ENCODE measurements at regions not wholly inside any gene's neighbourhood (a gene's known extent, or its start where the extent isn't known, plus 50 kb on each side); places are given as distances from the start of the nearest gene placed in this dataset.
A peak's percentile ranks its signal among the peaks of the same experiment; 100 is the strongest.

- FAIRE-seq: no peak
These were observed 107.5 kb downstream of the CYSLTR2 start for GRCh38 chr13:48761256-48761655.

- FAIRE-seq: peak; percentile 98
These were observed 115.5 kb downstream of the CYSLTR2 start for GRCh38 chr13:48769107-48769704.

GRCh38 chr13:48770372-48770771, 116.6 kb downstream of the CYSLTR2 start:
- no peak for FAIRE-seq

GRCh38 chr13:48772908-48773307, 119.2 kb downstream of the CYSLTR2 start:
- no peak for FAIRE-seq

GRCh38 chr13:48773531-48774275, 120.0 kb downstream of the CYSLTR2 start:
- no peak for FAIRE-seq

- no peak for FAIRE-seq
These were observed 121.6 kb downstream of the CYSLTR2 start for GRCh38 chr13:48775285-48775684.

GRCh38 chr13:48775804-48776203, 122.1 kb downstream of the CYSLTR2 start:
- no peak for FAIRE-seq

GRCh38 chr13:48776401-48776800, 122.7 kb downstream of the CYSLTR2 start:
- no peak for FAIRE-seq

GRCh38 chr13:48778610-48779009, 124.9 kb downstream of the CYSLTR2 start:
- FAIRE-seq: no peak

- FAIRE-seq: no peak
These were observed 127.1 kb downstream of the CYSLTR2 start for GRCh38 chr13:48780713-48781341.

GRCh38 chr13:48782429-48782840, 128.7 kb downstream of the CYSLTR2 start:
- FAIRE-seq: no peak

- FAIRE-seq: peak; percentile 69
These were observed 129.5 kb downstream of the CYSLTR2 start for GRCh38 chr13:48783181-48783630.

GRCh38 chr13:48783695-48784230, 130.0 kb downstream of the CYSLTR2 start:
- no peak for FAIRE-seq

GRCh38 chr13:48784916-48785548, 131.3 kb downstream of the CYSLTR2 start:
- FAIRE-seq: no peak

- no peak for FAIRE-seq
These were observed 136.5 kb downstream of the CYSLTR2 start for GRCh38 chr13:48790199-48790598.

- FAIRE-seq: no peak
These were observed 137.2 kb downstream of the CYSLTR2 start for GRCh38 chr13:48790966-48791365.

GRCh38 chr13:48797127-48797526, 143.4 kb downstream of the CYSLTR2 start:
- FAIRE-seq: no peak

- no peak for FAIRE-seq
These were observed 144.0 kb downstream of the CYSLTR2 start for GRCh38 chr13:48797761-48798160.

GRCh38 chr13:48798180-48798579, 144.5 kb downstream of the CYSLTR2 start:
- no peak for FAIRE-seq

GRCh38 chr13:48801255-48801654, 147.5 kb downstream of the CYSLTR2 start:
- no peak for FAIRE-seq

- FAIRE-seq: no peak
These were observed 151.3 kb downstream of the CYSLTR2 start for GRCh38 chr13:48804821-48805601.

- FAIRE-seq: no peak
These were observed 152.8 kb downstream of the CYSLTR2 start for GRCh38 chr13:48806522-48806921.
